SHP77 (cell line): ENCODE measurements at regions not wholly inside any gene's neighbourhood (a gene's known extent, or its start where the extent isn't known, plus 50 kb on each side); places are given as distances from the start of the nearest gene placed in this dataset.

ENCODE experiments used
- DNase-seq, 2 experiments: peaks; one replicate each; lab custom pipeline; 2025; lab: John Stamatoyannopoulos, UW

DNA sequence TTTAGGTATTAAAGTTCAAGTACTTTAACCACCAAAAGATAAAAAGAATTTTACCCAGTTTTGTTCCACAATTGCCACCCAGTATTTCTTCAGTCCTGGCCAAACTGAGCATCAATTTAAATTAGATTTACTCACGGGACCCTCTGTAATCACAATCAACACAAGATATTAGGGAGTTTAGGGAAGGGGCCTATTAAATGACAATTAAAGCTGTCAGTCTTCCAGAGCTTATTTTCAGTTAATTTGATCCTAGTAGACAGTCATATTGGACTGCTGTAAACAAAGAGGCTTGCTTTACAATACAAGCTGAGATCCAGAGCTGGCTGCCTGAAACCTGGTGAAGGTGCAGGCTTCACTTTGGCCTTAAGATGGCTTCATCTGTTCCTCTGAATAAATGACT is 321.2 kb upstream of the NBEA start:
- no peak for DNase-seq

DNA sequence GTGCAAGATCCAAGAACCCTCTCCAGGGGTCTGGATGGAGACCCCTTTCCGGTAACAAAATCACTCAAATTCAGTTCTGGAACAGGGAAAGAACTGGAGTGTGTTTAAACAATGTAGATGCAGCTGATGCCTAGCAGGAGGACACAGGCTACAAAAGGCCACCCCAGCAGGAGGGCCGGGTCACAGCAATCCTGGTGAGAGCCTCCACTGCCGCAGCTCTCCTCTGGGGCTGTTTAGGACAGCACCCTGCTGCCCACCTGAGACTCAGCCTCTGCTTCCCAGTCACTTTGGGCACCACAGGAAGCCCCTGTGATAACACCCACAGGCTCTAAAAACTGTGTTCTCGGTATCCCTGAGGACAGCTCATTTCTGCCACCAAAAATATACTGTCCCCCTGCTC is 318.7 kb upstream of the NBEA start:
- no peak for DNase-seq

DNA sequence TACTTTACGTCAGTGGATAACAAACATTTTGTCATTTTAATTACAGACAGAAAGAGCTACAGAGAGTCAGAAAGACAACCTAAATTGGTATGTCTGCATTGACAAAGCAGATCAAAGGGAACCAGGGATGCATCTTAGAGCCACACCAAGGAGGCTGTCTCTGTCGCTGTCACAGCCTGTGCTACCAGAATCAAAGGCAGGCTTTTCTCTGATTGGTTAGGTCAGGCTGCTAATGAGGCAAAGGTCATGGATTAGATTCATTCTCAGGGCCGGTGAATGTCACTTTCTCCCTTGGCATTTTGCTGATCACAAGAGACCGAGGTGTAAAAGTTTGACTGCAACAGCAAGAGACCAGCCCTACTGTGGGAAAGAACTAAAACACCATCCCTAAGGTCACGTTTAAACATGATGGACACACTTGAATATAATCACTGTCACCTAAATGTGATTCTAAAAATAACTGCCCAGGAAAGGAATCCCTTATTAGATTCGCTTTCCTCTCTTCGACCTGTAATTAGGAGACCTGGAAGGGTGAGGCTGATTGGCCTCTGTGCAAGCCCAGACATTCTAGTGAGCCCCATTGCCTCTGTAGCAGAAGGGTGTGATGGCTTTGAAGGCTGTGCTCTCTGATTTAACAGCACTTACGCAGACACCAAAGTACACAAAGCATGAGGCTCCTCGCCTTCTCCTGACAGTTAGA is 314.4 kb upstream of the NBEA start:
- peak; percentile 23 to 34 for DNase-seq

DNA sequence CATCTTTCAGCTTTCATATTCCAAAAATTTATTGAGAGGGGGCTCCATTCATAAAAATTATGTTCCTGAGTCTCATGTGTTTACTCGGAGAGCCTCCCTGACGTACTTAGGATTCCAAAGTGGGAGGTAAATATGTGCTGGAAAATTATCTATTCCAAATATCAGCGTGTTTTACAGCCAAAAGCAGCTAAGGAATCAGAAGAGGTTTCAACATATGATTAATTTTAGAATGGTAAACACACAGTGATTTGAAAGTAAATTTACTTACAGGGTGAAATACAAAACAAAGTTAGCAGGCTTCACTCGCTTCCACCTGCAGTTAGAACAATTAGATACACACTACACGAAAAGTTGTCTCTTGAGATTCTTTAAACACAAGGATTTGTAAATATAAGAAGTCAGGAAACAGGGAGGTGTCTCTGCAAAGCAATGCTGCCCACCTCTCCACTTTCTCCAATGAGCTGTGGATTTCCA is 313.8 kb upstream of the NBEA start:
- peak; percentile 88 to 89 for DNase-seq

DNA sequence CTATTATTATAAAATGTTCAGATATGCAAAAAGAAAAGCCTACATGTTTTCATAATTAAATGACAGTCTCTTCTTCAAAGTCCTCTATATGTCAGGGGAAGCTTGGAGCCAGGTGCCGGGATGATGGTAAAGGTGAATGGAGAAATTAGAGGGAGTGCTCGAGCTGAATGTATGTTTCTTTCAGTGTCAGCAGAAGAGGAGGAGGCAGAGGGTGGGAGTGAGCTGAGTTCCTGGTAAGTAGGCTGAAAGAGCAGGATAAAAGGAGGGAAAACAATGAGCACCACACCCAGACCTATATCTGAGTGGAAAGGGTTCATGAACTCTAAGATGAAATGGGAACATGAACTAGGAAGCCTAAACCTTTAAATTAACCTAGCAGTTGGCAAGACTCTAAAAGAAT is 307.6 kb upstream of the NBEA start:
- no peak for DNase-seq

DNA sequence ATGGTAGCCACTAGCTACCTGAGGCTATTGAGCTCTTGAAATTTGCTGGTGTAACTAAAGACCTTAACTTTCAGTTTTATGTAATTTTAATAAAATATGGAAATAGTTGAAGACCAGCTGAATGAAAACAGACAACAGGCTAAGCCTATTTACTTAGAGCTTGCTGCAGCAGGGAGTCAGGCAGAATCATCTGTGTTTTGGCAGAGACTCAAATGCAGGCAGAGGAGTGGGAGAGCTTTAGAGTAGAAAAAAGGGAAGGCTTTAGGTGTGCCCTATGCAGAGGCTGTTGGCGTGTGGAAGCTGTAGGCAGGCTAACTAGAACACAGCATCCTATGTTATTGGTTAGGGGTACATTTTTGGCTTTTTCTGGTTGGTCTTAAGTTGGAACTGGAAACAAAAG is 304.9 kb upstream of the NBEA start:
- DNase-seq: peak in 1 of 2 experiments; percentile 8

DNA sequence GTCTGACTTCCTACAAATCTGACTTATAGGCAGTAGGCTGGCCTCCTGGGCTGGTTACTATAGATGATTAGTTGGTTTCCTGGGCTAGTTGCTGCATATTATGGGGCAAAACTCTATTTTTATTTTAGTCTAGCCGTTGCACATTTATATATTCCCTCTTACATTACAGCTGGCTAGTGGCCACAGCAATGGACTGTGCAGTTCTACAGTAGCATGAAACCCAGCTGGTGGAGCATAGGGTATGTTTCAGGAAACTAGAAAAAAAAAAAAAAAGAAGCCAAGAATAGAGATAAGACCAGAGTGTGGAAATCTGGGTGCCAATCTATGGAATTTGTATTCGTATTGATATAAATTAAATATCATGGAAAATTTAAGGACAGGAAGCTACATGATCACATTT is 304.4 kb upstream of the NBEA start:
- DNase-seq: no peak

DNA sequence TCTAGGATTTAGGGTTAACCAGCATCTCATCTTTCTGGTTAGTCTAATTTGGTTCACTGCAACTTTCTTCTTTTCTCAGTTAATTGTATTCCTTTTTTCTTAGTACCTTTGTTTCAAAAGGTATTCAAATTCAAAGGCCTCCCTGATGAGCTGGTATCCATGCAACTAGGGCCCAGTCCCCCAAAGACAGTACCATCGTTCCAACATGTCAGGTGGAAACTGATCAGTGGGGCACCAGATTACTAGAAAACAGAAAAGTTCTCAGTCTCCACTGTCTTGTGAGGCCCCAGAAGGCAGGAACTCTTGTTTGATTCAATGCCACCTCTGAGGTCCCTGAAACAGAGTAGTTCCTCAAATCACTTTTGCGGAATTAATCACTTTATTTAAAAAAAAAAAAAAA is 303.2 kb upstream of the NBEA start:
- no peak for DNase-seq

DNA sequence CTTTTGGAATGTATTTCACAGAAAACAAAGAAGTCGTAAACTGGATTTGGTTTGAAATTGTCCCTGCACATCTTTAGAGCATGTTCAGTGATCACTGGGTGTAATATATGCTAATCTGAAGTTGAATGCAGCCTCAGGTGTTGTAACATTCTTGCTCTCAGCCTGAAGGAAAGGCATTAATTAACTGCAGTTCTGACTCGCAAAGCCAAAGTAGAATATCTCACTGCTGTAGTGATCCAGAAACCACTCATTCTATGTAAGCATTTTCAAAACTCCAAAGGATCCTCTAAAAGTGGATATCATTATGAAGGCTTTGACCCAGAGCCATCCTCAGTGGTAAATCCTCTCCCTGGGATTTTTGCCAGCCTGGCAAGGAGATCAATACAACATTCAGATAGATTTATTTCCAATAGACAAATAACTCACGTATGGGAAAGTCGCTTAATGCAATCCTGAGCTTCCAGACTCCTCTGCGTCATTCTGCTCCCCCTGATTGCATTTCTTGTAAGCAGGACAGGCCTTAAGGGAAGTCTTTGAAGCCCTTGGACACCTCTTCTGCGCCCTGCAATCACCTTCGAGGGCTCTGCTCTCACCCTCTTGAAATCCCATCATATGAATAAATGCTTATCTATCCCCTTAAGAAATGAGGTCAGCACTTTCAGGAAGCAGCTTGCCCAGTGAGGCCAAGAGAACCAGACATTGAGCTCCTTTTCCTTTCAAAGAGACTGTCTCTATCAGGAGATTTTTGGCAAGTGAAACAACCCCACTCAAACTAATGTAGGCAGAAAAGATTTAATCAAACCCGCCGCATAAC is 301.7 kb upstream of the NBEA start:
- no peak for DNase-seq

DNA sequence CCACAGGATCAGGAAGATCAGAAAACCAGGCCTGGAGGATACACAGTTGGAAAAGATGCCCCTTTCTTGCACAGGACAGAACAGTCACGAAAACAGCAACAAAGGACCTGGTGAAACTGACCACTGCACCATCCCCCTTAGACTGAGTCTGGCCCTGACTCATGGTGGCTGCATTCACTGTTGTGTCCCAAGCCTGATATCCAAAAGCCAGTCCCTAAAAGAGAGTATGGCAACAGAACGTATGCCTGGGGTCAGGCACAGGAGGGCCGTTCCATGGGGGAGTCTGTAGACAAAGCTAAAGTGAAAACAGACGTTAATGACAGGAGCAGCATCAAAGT is 301.1 kb upstream of the NBEA start:
- DNase-seq: no peak

DNA sequence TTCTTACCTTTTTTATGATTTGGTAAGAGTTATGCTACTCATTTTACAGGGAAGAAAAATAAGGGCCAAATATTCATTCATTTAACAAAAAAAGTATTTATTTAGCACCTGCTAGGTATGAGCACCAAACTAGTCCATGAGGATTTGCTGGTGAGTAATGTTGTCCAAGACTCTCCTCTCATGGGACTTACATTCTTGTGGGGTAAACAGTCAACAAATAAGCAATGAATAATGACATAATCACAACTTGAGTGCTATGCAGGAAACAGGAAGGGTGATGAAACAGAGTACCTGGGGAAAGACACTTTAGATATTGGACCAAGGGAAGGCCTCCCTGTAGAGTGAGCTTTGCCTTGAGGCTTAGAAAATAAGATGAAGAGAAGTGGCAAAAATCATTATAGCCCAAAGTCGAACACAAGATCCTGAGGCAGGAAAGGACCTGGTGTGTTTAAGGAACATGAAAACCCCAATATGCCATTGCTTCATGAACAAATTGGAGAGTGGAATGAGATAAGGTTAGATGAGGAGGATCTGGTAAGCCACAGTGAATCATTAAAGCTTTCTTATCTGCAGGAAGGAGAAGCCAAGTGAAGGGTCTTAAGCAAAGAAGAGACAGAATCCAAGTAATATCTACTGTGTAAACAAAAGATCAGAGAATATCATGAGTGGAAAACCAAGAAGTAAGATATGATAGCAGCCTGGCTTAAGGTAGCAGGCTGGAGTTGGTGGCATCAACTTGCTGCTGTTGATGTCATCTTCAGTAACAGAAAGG is 294.5 kb upstream of the NBEA start:
- DNase-seq: no peak

DNA sequence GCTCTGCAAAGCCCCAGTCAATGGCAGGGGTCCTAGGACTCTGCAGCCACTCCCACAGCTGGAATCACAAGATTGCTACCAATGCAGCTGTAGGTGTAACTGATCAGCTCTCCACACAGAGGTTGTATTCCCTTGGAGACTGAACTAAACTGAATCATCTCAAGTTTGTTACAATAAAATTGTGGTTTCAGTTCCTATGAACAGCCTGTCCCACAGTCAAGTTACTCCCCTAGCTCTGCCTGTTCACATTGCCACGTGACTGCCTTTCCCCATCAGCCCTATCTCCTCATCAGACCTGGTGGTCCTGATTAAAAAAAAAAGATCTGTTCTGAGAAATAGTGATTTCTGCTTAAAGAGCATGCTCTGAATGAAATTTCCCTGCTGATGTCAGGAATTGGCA is 287.9 kb upstream of the NBEA start:
- DNase-seq: no peak

DNA sequence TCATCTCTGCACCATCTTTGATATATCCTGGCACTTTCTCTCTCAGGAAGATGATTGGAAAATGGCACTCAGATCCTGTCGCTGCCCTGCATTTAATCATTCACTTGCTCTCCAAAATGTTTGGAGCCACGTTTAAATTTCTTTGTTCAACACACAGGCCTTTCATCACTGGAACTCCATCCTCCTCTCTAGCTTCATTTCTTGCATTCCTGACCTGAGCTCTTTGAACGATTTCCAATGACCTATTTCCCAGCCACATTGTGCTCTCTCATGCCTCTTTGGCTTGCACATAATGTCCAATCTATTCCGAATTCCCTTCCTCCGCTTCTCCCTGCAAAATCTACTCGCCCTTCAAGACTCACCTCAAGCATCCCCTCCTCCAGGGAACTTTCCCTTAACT is 287.4 kb upstream of the NBEA start:
- DNase-seq: no peak

DNA sequence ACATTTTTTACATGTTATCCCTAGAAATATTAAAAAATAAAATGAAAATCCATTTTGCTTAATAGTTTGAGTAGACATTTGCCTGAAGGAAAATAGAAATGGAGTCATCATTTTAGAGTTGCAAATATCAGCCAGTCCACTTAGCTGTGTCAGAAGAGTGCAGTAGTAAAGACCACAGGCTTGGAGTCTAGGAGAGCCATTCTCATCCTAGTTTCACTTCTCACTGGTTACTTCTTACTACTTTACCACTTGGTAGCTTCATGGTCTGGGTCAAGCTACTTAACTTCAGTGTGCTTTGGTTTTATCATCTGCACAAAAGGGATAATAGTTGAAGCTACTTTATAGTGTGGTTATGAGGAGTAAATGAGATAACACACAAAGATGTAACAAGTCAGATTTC is 286.5 kb upstream of the NBEA start:
- no peak for DNase-seq

DNA sequence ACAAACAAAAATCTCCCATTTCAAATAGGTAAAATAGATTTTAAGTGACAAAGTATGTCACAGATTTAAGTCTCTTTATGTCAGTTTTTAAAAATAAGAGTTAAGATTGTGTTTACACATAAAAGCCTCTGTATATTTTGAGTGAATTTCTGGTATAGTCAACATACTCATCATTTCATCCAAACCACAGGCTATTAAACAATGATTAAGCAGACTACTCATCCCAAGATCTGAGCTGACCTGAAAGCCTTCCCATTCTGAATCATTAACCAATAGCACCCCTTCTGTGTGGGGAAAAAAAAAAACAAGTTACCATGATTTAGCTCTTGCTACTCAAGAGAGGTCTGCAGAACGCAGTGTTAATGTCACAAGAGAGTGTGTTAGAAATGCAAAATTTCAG is 284.4 kb upstream of the NBEA start:
- DNase-seq: no peak

DNA sequence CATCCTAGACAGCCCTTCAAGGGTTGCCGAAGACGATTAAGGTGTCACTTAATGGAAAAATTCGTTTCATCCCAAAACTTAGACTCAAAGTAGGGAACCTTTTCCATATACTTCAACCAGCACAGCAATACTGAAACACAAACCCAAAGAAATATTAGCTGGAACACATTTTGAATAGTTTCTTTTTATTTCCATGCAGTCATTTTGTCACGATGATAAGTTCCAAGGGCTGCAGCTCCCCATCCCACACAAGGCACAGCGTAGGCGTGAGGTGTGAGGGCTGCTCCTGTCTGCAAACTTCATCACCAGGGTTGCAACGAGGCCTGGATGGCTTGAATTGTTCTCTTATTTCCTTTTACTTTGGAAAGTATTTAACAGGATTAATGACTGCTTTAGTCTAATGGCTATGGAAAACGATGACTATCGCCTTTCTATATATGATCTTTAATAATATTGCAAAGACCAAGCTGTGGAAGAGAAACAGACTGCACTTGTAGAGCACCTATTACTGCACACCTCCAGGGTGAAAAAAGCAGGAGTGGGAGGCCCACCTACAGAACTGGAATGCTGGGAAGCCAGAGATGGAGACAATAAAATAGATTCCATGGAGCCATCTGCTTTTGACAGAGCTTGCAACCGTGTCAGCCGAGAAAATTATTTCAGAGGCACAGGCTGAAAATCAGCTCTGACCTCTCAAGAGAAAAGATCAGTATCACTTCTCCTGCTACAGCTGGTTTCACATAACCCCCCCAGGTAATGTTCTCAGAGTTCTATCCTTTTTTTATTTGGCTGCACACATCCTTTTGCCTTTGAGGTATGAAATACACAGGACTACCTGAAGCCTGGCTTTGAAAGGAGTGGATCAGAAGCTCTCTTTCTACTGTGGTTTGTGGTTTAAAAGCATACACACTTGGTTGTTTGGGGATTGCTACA is 274.5 kb upstream of the NBEA start:
- DNase-seq: no peak

DNA sequence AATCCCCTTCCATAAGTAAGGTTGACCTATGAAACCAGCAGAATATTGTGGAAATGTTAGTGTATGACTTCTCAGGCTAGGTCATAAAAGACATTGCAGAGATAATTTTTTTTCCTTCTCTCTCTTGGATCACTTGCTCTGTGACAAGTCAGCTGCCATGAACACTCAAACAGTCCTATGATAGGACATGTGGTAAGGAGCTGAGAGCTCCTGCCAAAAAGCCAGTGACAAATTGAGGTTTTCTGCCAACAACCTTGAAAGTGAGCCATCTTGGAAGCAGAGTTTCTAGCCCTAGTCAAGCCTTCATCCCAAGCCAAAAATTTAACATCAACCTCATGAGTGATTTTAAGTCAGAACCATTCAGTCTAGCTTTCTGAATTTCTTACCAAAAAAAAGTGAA is 270.9 kb upstream of the NBEA start:
- no peak for DNase-seq

DNA sequence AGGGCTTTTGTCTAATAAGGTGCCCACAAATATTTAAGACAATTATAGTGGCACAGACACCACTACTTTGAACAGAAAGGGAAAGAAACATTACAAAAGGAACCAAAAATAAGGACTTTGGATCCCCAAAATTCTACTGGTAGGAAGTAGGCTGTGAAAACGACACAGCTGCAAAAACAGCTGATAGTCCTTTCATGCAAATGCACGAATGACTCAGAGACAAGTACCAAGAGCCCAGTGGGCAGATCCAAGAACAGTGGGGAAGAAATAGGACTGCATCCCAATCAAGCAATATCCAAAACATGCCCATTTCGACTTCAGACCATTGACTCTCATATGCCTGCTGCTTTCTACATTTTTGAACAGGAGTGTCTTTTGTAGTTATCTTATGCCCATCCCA is 269.4 kb upstream of the NBEA start:
- DNase-seq: no peak

DNA sequence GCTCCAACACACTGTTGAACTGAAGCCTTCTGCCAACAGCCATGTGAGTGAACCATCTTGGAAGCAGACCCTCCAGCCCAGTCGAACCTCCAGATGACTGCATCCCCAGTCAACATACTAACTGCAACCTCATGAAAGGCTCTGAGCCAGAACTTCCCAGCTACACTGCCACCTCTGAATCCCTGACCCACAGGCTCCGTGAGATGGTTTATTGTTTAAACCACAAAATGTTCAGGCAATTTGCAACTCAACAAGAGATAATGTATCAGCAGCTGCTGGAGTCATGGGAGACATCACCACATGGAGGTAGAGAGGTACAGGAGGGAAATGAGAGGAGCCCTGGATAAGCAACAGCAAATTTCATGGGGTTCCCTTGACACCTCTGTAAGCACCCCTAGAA is 266.4 kb upstream of the NBEA start:
- DNase-seq: no peak

DNA sequence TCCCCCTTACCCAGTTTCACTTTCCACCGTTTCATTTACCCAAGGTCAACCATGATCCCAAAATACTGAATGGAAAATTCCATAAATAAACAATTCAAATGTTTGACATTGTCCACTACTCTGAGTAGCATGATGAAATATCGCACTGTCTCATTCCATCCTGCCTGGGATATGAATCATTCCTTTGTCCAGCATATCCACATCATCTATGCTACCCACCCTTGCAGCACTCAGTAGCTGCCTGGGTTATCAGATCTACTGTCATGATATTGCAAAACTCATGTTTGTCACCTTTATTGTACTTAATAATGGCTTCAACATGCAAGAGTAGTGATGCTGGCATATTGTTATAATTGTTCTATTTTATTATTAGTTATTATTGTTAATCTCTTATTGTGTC is 263.9 kb upstream of the NBEA start:
- no peak for DNase-seq

DNA sequence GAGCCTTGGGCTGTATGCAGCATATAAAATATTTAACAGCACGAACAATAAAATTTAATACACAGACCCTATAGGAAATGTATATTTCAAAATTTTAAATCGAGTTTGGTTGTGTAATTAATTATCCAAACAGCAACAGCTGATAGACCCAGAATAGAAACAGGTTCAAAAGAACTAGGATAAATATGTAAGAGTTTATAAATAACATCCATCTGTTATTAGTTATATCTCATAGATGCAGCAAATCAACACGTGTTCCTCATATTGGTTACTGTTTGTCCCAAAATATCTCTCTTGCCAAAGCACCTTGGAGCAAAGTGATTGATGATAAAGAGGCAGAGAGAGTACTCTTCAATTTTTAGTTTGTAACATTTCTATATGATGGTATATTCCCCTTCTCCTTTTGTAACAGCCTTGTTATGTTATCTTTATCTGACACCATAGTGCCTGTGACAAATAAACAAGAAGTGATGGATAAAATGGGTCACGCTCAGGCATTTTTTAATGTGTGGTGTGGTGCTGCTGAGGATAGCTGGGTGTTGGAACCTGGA is 260.6 kb upstream of the NBEA start:
- DNase-seq: no peak

DNA sequence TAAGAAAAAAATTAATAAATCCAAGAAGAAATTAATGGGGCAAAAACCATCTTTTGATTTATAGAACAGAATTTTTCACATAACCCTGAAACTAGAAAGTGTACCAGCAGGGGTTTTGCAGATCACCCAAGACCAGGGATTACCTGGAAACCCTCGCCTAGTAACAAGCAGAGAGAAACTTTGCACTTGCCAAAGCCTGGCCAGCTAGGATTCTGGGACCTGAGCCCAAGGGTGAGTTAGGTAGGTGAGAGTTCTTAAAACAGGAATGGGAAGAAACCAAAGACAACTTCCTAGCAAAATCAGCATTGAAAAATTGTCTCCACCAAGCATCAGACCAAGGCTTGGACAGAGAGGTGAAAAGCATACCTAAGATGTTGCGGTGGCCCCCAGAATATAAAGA is 247.0 kb upstream of the NBEA start:
- no peak for DNase-seq
